ENCODE measurements at regions not wholly inside any gene's neighbourhood (a gene's known extent, or its start where the extent isn't known, plus 50 kb on each side); places are given as distances from the start of the nearest gene placed in this dataset.

- DNase-seq (ENCODE audit: low read depth in 4 of 4, low spot score in 1 of 4): no peak
These were observed 1057.0 kb downstream of the IGSF11 start for GRCh38 chr3:117977504-117978228.

GRCh38 chr3:117979466-117979865 lies 1055.2 kb downstream of the IGSF11 start:
- no peak for DNase-seq (ENCODE audit: low read depth in 4 of 4, low spot score in 1 of 4)

- no peak for DNase-seq (ENCODE audit: low read depth in 4 of 4, low spot score in 1 of 4)
These were observed 1047.4 kb downstream of the IGSF11 start for GRCh38 chr3:117987256-117987655.

- DNase-seq (ENCODE audit: low read depth in 4 of 4, low spot score in 1 of 4): no peak
These were observed 1044.7 kb downstream of the IGSF11 start for GRCh38 chr3:117989982-117990381.

GRCh38 chr3:117990627-117991026 lies 1044.0 kb downstream of the IGSF11 start:
- no peak for DNase-seq (ENCODE audit: low read depth in 4 of 4, low spot score in 1 of 4)

GRCh38 chr3:117995842-117996437 lies 1038.7 kb downstream of the IGSF11 start:
- DNase-seq (ENCODE audit: low read depth in 4 of 4, low spot score in 1 of 4): no peak

- peak in 3 of 4 experiments; percentile 1 to 23 (median 8) for DNase-seq (ENCODE audit: low read depth in 4 of 4, low spot score in 1 of 4)
These were observed 1037.2 kb downstream of the IGSF11 start for GRCh38 chr3:117997201-117998049.

- no peak for DNase-seq (ENCODE audit: low read depth in 4 of 4, low spot score in 1 of 4)
These were observed 1036.6 kb downstream of the IGSF11 start for GRCh38 chr3:117998071-117998470.

- DNase-seq (ENCODE audit: low read depth in 4 of 4, low spot score in 1 of 4): no peak
These were observed 1034.4 kb downstream of the IGSF11 start for GRCh38 chr3:118000219-118000618.

GRCh38 chr3:118001380-118001779 lies 1033.3 kb downstream of the IGSF11 start:
- no peak for DNase-seq (ENCODE audit: low read depth in 4 of 4, low spot score in 1 of 4)

- no peak for DNase-seq (ENCODE audit: low read depth in 4 of 4, low spot score in 1 of 4)
These were observed 1022.7 kb downstream of the IGSF11 start for GRCh38 chr3:118011910-118012309.

GRCh38 chr3:118029049-118029448 lies 1005.6 kb downstream of the IGSF11 start:
- DNase-seq (ENCODE audit: low read depth in 4 of 4, low spot score in 1 of 4): no peak

GRCh38 chr3:118036215-118036614 lies 998.4 kb downstream of the IGSF11 start:
- DNase-seq (ENCODE audit: low read depth in 4 of 4, low spot score in 1 of 4): no peak

GRCh38 chr3:118055381-118055780 lies 979.3 kb downstream of the IGSF11 start:
- no peak for DNase-seq (ENCODE audit: low read depth in 4 of 4, low spot score in 1 of 4)

- DNase-seq (ENCODE audit: low read depth in 4 of 4, low spot score in 1 of 4): no peak
These were observed 977.6 kb downstream of the IGSF11 start for GRCh38 chr3:118057086-118057485.

GRCh38 chr3:118059096-118059495 lies 975.5 kb downstream of the IGSF11 start:
- DNase-seq (ENCODE audit: low read depth in 4 of 4, low spot score in 1 of 4): no peak

- DNase-seq (ENCODE audit: low read depth in 4 of 4, low spot score in 1 of 4): no peak
These were observed 967.2 kb downstream of the IGSF11 start for GRCh38 chr3:118067439-118067838.

GRCh38 chr3:118075873-118076272 lies 958.8 kb downstream of the IGSF11 start:
- no peak for DNase-seq (ENCODE audit: low read depth in 4 of 4, low spot score in 1 of 4)

- no peak for DNase-seq (ENCODE audit: low read depth in 4 of 4, low spot score in 1 of 4)
These were observed 957.3 kb downstream of the IGSF11 start for GRCh38 chr3:118077332-118077731.

GRCh38 chr3:118080889-118081288 lies 953.8 kb downstream of the IGSF11 start:
- no peak for DNase-seq (ENCODE audit: low read depth in 4 of 4, low spot score in 1 of 4)

- DNase-seq (ENCODE audit: low read depth in 4 of 4, low spot score in 1 of 4): no peak
These were observed 946.0 kb downstream of the IGSF11 start for GRCh38 chr3:118088696-118089095.

GRCh38 chr3:118089563-118089962 lies 945.1 kb downstream of the IGSF11 start:
- DNase-seq (ENCODE audit: low read depth in 4 of 4, low spot score in 1 of 4): no peak

Data from stimulated activated CD4-positive, alpha-beta T cell treated with anti-CD3 and anti-CD28 coated beads, Interleukin-1b, Interleukin-23, amount 100 ng/mL, for 24 hours (primary cell).